K562 (cell line): ENCODE measurements at regions not wholly inside any gene's neighbourhood (a gene's known extent, or its start where the extent isn't known, plus 50 kb on each side); places are given as distances from the start of the nearest gene placed in this dataset.

Experiments used
- ATAC-seq: fragments of 200-7000 bp; cut with Tn5 transposase; 3 replicates; pipeline ENCODE4 v1.9.1; 2020; ENCODE audit warnings: moderate library complexity
- BruUV-seq: library from RNA; stranded (reverse); fragments of 400-500 nt; replicated peaks from 2 replicates; lab custom pipeline; 2021; lab: Mats Ljungman, UMichigan
- CTCF ChIA-PET: fragments of 300-600 bp; formaldehyde crosslinking; extraction: SDS; loops from one replicate; lab custom pipeline; 2021; ENCODE audit warnings: low intra/inter-chr PET ratio; lab: Yijun Ruan, JAX
- POLR2A ChIA-PET: fragments of 300-600, 350-650 bp; sonication (Branson Sonifier 250); formaldehyde crosslinking; extraction: SDS; loops from one replicate; lab custom pipeline; 2021; ENCODE audit warnings: antibody characterized with exemption, inconsistent platforms; lab: Yijun Ruan, JAX
- DNase-seq, 4 experiments: peaks; one replicate each; pipeline versions ENCODE4 v3.0.0 to v3.0.0-alpha.2; 2011 to 2018; ENCODE audit warnings: low spot score in 3 of 4, mixed read lengths in 3 of 4; ENCODE audit errors: extremely low read depth in 1 of 4
- FAIRE-seq: peaks from 2 replicates; lab custom pipeline; 2011; peaks lifted over from hg19 to GRCh38; lab: Jason Lieb, UNC
- H2AFZ ChIP-seq: 2 replicates; pipeline ENCODE4 v1.6.0; 2011; ENCODE audit warnings: low read depth, low read length, control low read depth, inconsistent platforms
- H3K27ac ChIP-seq: fragments of 200-600 bp; 3 replicates; pipeline ENCODE4 v1.8.0; 2011; ENCODE audit warnings: low read depth, mild to moderate bottlenecking, control low read depth, inconsistent platforms, low read length, moderate library complexity, mixed read lengths; ENCODE audit errors: extremely low read depth
- H3K27me3 ChIP-seq, 2 experiments: fragments of 300-600 bp in 1 of 2; 2 replicates in 1 of 2; 3 replicates in 1 of 2; pipeline versions ENCODE4 v1.6.0 to v1.8.0; 2011; ENCODE audit warnings: inconsistent platforms in 2 of 2, low read length in 2 of 2, mild to moderate bottlenecking in 1 of 2, mixed read lengths in 1 of 2, moderate library complexity in 1 of 2; ENCODE audit not compliant: control insufficient read depth in 2 of 2, insufficient read depth in 2 of 2
- H3K36me3 ChIP-seq: fragments of 300-600 bp; 3 replicates; pipeline ENCODE4 v1.8.0; 2011; ENCODE audit warnings: mild to moderate bottlenecking, low read length, inconsistent platforms; ENCODE audit not compliant: control insufficient read depth, insufficient read depth
- H3K4me1 ChIP-seq, 2 experiments: fragments of 200-600 bp in 1 of 2; replicated peaks in 1 of 2; 2 replicates in 1 of 2; 3 replicates in 1 of 2; pipeline versions ENCODE4 v1.5.1 to v1.8.0; 2011; ENCODE audit warnings: inconsistent platforms in 2 of 2, low read length in 2 of 2, mild to moderate bottlenecking in 1 of 2, mixed read lengths in 1 of 2, moderate library complexity in 1 of 2; ENCODE audit not compliant: control insufficient read depth in 2 of 2, insufficient read depth in 2 of 2
- H3K4me2 ChIP-seq: 2 replicates; pipeline ENCODE4 v1.6.1; 2011; ENCODE audit warnings: low read length, control low read depth, inconsistent platforms, mixed read lengths; ENCODE audit not compliant: insufficient read depth
- H3K4me3 ChIP-seq: fragments of 200-600 bp; sonication (generic), shearing (Covaris generic); 2 replicates; pipeline ENCODE4 v1.5.1; 2016; ENCODE audit warnings: control low read depth, inconsistent platforms
- H3K79me2 ChIP-seq: fragments of 200-600 bp; 3 replicates; pipeline ENCODE4 v1.8.0; 2011; ENCODE audit warnings: low read length, inconsistent platforms; ENCODE audit not compliant: control insufficient read depth, insufficient read depth
- H3K9ac ChIP-seq, 2 experiments: 2 replicates each; pipeline versions ENCODE4 v1.6.0 to v1.6.1; 2011; ENCODE audit warnings: low read depth in 2 of 2, low read length in 2 of 2, control low read depth in 1 of 2, inconsistent platforms in 1 of 2, mild to moderate bottlenecking in 1 of 2, mixed read lengths in 1 of 2; ENCODE audit not compliant: insufficient read depth in 1 of 2
- H3K9me1 ChIP-seq: one replicate; pipeline ENCODE4 v1.6.0; 2011; ENCODE audit warnings: inconsistent platforms, mild to moderate bottlenecking, low read length, moderate library complexity; ENCODE audit not compliant: control insufficient read depth, insufficient read depth
- H3K9me3 ChIP-seq: replicated peaks from 2 replicates; pipeline ENCODE4 v1.5.1; 2011; ENCODE audit warnings: low read depth, low read length, inconsistent platforms; ENCODE audit not compliant: control insufficient read depth, insufficient read depth
- H4K20me1 ChIP-seq: replicated peaks from 2 replicates; pipeline ENCODE4 v1.6.1; 2011; ENCODE audit warnings: low read length, inconsistent platforms, mixed read lengths; ENCODE audit not compliant: control insufficient read depth, insufficient read depth
- CREB1 ChIP-seq, 2 experiments: sonication (generic) in 1 of 2; formaldehyde crosslinking in 1 of 2; IDR thresholded peaks; 2 replicates each; pipeline versions ENCODE4 v1.6.1 to v1.8.0; 2012 to 2022; ENCODE audit warnings: inconsistent platforms in 1 of 2, mild to moderate bottlenecking in 1 of 2, missing genetic modification reagents in 1 of 2, moderate library complexity in 1 of 2
- CSDE1 ChIP-seq, 2 experiments: fragments of 450-650 bp; IDR thresholded peaks; 2 replicates each; pipeline ENCODE4 v1.6.1; 2016; ENCODE audit warnings: mild to moderate bottlenecking in 1 of 2
- EP300 ChIP-seq: IDR thresholded peaks from 2 replicates; pipeline ENCODE4 v1.6.1; 2012; ENCODE audit warnings: low read length, improper control_type of control experiment
- NR3C1 ChIP-seq: sonication (generic); formaldehyde crosslinking; IDR thresholded peaks from 2 replicates; pipeline ENCODE4 v1.8.1; 2022; ENCODE audit warnings: missing genetic modification reagents
- RBBP5 ChIP-seq: fragments of 200-600 bp; sonication (generic); IDR thresholded peaks from 2 replicates; pipeline ENCODE4 v1.6.1; 2012; ENCODE audit warnings: borderline replicate concordance, mild to moderate bottlenecking, low read length, control low read depth, inconsistent platforms; ENCODE audit not compliant: insufficient read depth, poor library complexity, severe bottlenecking
- ZBTB8A ChIP-seq: fragments of 450-650 bp; IDR thresholded peaks from 2 replicates; pipeline ENCODE4 v1.6.1; 2018; ENCODE audit warnings: mild to moderate bottlenecking, moderate library complexity; ENCODE audit not compliant: partially characterized antibody
- ZKSCAN8 ChIP-seq: fragments of 200-800 bp; sonication (Bioruptor generic); IDR thresholded peaks from 2 replicates; pipeline ENCODE4 v1.6.1; 2016; ENCODE audit warnings: missing genetic modification characterization, missing compliant biosample characterization
- ZNF134 ChIP-seq: fragments of 250-450 bp; sonication (Bioruptor Pico); conservative IDR thresholded peaks from 2 replicates; pipeline ENCODE4 v1.4.0; 2020
- ZNF696 ChIP-seq: fragments of 250-450 bp; sonication (Bioruptor Pico); conservative IDR thresholded peaks from 2 replicates; pipeline ENCODE4 v1.4.0; 2020; ENCODE audit warnings: mild to moderate bottlenecking, moderate library complexity
- WGBS: fragments of 100-300 bp; shearing (Covaris generic); methylation state at CpG from one replicate; pipeline ENCODE4 v1.1.6; 2016; ENCODE audit warnings: low coverage, mixed read lengths; ENCODE audit not compliant: insufficient coverage; ENCODE audit errors: missing lambda C conversion rate; 5-methylcytosine and 5-hydroxymethylcytosine counted together
- in situ Hi-C: fragments of 300-500 bp; cut with MboI; formaldehyde crosslinking; loops from 4 replicates; pipeline ENCODE4 v1.15.0; 2018; ENCODE audit warnings: inconsistent platforms, mixed read lengths
- intact Hi-C: fragments of 100-400 bp; cut with micrococcal nuclease; formaldehyde crosslinking; loops from 2 replicates; pipeline ENCODE4 v1.14.2; 2022
- TF ChIP-seq, protein P1 (sequence below): fragments of 450-650 bp; formaldehyde crosslinking; IDR thresholded peaks from 2 replicates; pipeline ENCODE4 v1.4.0; 2022; ENCODE audit warnings: mild to moderate bottlenecking, moderate library complexity
- TF ChIP-seq, protein P2 (sequence below): fragments of 450-650 bp; formaldehyde crosslinking; IDR thresholded peaks from 2 replicates; pipeline ENCODE4 v1.4.0; 2022; ENCODE audit warnings: missing genetic modification characterization
- TF ChIP-seq, protein P3 (sequence below): fragments of 250-450 bp; sonication (Bioruptor Pico); IDR thresholded peaks from 2 replicates; pipeline ENCODE4 v1.5.0; 2021; ENCODE audit warnings: mild to moderate bottlenecking, moderate library complexity
- TF ChIP-seq, protein P4 (sequence below), 3 experiments: IDR thresholded peaks in 2 of 3; conservative IDR thresholded peaks in 1 of 3; 2 replicates each; pipeline ENCODE4 v1.5.1; 2011 to 2012; ENCODE audit warnings: low read length in 3 of 3, mild to moderate bottlenecking in 3 of 3, control low read depth in 2 of 3, improper control_type of control experiment in 1 of 3, inconsistent platforms in 1 of 3, low read depth in 1 of 3, mixed read lengths in 1 of 3, moderate library complexity in 1 of 3; ENCODE audit not compliant: insufficient read depth in 2 of 3

DNA sequence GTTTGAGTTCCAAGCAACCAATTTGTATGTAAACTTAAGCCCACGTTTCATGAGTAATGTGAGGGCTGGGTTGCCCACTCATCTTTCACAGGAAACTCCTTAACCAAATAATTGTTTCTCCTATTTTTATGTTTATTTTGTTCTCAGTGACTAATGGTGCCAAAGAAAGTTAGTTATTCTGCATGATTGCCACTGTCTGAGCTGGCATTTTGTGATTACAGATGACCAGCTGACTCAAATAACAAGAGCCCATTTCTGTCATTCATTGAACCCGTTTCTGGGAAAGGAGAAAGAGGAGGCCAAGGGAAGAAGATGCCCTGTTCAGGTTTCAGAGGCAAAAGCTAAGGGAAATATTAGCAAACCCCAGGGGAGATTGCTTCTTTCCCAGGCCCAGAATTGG lies 186.9 kb upstream of the MYO3A start:
- intact Hi-C loops (no loop called here), in situ Hi-C loops (no loop called here)
- H3K4me3 ChIP-seq: no peak overlapping the region
- POLR2A ChIA-PET: no interaction called here
- CTCF ChIA-PET: no interaction called here
- no peaks in the 10 kb centered on the region for H3K79me2 ChIP-seq
- H3K4me2 ChIP-seq: no peak overlapping the region
- H3K36me3 ChIP-seq: no peaks in the 10 kb centered on the region
- ATAC-seq (no peak), FAIRE-seq (no peak), DNase-seq (no peak)
- 0% methylated on average over 2 of the region's 2 CpGs for WGBS
- H3K9me1 ChIP-seq: no peaks in the 10 kb centered on the region
- no peaks in the 10 kb centered on the region for H4K20me1 ChIP-seq
- no peak overlapping the region for H2AFZ ChIP-seq
- H3K27me3 ChIP-seq: no peaks in the 10 kb centered on the region; a peak in 1 of 5 replicates
- TF ChIP-seq CSDE1 (IDR thresholded peaks at IDR 0.05) (no peak), ZNF696 (CRISPR knock-in tag) (no peak), RBBP5 (no peak), NR3C1 (CRISPR knock-in tag) (no peak), ZNF134 (CRISPR knock-in tag) (no peak), CREB1 (IDR thresholded peaks at IDR 0.05) (no peak), CREB1 (CRISPR knock-in tag; IDR thresholded peaks at IDR 0.05) (no peak), ZKSCAN8 (CRISPR knock-in tag) (no peak), ZBTB8A (no peak), EP300 (no peak)
- TF ChIP-seq, protein P1, sequence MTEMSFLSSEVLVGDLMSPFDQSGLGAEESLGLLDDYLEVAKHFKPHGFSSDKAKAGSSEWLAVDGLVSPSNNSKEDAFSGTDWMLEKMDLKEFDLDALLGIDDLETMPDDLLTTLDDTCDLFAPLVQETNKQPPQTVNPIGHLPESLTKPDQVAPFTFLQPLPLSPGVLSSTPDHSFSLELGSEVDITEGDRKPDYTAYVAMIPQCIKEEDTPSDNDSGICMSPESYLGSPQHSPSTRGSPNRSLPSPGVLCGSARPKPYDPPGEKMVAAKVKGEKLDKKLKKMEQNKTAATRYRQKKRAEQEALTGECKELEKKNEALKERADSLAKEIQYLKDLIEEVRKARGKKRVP (CRISPR knock-in tag): no peak
- TF ChIP-seq, protein P2, sequence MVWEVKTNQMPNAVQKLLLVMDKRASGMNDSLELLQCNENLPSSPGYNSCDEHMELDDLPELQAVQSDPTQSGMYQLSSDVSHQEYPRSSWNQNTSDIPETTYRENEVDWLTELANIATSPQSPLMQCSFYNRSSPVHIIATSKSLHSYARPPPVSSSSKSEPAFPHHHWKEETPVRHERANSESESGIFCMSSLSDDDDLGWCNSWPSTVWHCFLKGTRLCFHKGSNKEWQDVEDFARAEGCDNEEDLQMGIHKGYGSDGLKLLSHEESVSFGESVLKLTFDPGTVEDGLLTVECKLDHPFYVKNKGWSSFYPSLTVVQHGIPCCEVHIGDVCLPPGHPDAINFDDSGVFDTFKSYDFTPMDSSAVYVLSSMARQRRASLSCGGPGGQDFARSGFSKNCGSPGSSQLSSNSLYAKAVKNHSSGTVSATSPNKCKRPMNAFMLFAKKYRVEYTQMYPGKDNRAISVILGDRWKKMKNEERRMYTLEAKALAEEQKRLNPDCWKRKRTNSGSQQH (CRISPR knock-in tag): no peak
- TF ChIP-seq, protein P3, sequence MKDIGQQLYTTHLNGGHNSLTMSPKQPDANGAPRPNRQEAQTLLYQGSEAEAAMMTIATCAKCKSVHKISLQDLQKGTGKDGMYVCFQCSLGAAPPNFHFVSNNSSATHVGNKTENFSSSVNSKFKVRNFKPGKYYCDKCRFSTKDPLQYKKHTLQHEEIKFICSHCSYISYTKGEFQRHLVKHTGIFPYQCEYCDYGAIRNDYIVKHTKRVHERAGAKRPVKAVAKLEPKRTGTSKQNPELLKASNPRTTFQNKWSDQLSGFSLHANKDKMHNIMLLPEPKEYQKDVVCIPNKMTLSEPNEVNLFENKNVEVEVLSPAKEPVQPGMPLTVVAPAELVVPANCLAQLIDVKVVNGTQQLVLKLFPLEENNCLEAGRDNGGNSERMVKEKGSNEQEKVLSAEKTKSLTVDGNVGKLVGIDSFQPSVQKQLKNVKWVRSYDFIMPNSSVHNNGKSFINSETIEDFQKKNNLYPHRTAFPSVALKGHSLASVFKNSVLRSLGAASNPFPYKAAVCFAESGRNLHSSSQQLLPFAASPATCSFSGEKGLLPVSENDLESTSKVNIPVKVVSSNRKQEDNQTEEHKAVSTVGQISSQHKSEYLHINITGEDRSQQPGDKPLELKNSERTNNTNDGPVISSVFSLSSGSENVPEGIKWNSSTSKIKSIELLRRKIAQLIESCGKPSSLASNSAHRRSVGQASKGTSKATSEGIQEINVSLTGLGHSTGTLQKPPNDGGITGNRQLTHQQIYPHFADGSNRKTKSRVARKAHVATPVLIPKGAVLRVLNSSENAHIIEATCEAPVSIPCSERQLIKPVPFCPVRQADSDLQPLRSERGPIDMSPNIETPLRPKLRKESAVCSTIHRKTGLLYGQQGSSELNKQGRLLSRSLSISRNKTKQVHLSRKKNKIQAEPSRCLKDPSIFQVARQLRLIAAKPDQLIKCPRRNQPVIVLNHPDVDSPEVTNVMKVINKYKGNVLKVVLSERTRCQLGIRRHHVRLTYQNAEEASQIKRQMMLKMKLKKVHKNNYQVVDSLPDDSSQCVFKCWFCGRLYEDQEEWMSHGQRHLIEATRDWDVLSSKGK (CRISPR knock-in tag): no peak
- TF ChIP-seq, protein P4, sequence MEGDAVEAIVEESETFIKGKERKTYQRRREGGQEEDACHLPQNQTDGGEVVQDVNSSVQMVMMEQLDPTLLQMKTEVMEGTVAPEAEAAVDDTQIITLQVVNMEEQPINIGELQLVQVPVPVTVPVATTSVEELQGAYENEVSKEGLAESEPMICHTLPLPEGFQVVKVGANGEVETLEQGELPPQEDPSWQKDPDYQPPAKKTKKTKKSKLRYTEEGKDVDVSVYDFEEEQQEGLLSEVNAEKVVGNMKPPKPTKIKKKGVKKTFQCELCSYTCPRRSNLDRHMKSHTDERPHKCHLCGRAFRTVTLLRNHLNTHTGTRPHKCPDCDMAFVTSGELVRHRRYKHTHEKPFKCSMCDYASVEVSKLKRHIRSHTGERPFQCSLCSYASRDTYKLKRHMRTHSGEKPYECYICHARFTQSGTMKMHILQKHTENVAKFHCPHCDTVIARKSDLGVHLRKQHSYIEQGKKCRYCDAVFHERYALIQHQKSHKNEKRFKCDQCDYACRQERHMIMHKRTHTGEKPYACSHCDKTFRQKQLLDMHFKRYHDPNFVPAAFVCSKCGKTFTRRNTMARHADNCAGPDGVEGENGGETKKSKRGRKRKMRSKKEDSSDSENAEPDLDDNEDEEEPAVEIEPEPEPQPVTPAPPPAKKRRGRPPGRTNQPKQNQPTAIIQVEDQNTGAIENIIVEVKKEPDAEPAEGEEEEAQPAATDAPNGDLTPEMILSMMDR (IDR thresholded peaks at IDR 0.05 in 2 of 3, conservative IDR thresholded peaks at IDR 0.05 in 1 of 3; ENCODE audit: insufficient read depth in 2 of 3, low read depth in 1 of 3, low read length in 3 of 3): no peak
- H3K9me3 ChIP-seq: no peaks in the 10 kb centered on the region
- BruUV-seq: no TSS peak
- no peaks in the 10 kb centered on the region for H3K4me1 ChIP-seq
- H3K9ac ChIP-seq: no peak overlapping the region
- no peak overlapping the region for H3K27ac ChIP-seq
